CD14-positive monocyte (primary cell): ENCODE measurements at regions not wholly inside any gene's neighbourhood (a gene's known extent, or its start where the extent isn't known, plus 50 kb on each side); places are given as distances from the start of the nearest gene placed in this dataset.

Experiments used
- DNase-seq, 3 donors: peaks; one replicate each; pipeline ENCODE4 v3.0.0-alpha.2; 2011 to 2022
- H2AFZ ChIP-seq: 2 replicates; pipeline ENCODE4 v1.6.0; 2012; ENCODE audit warnings: mild to moderate bottlenecking, low read depth, low read length, inconsistent platforms; ENCODE audit not compliant: insufficient read depth, poor library complexity, severe bottlenecking
- H3K27ac ChIP-seq, 2 donors: 1 replicate in 1 of 2; 2 replicates in 1 of 2; pipeline ENCODE4 v1.5.1; 2012 to 2013; ENCODE audit warnings: low read length in 2 of 2, control low read depth in 1 of 2, inconsistent platforms in 1 of 2, low read depth in 1 of 2, mild to moderate bottlenecking in 1 of 2
- H3K27me3 ChIP-seq, 2 donors: one replicate each; pipeline versions ENCODE4 v1.6.0 to v1.6.1; 2011 to 2013; ENCODE audit warnings: low read length in 2 of 2; ENCODE audit not compliant: control insufficient read depth in 2 of 2, insufficient read depth in 2 of 2
- H3K36me3 ChIP-seq, 2 donors: replicated peaks in 1 of 2; 1 replicate in 1 of 2; 2 replicates in 1 of 2; pipeline versions ENCODE4 v1.5.1 to v1.6.1; 2012 to 2013; ENCODE audit warnings: low read length in 2 of 2, control low read depth in 1 of 2, inconsistent platforms in 1 of 2, mild to moderate bottlenecking in 1 of 2; ENCODE audit not compliant: insufficient read depth in 2 of 2, control insufficient read depth in 1 of 2
- H3K4me1 ChIP-seq, 2 donors: 1 replicate in 1 of 2; 2 replicates in 1 of 2; pipeline versions ENCODE4 v1.5.1 to v1.6.1; 2012 to 2013; ENCODE audit warnings: low read length in 2 of 2, control low read depth in 1 of 2, inconsistent platforms in 1 of 2, mild to moderate bottlenecking in 1 of 2, moderate library complexity in 1 of 2; ENCODE audit not compliant: insufficient read depth in 2 of 2, control insufficient read depth in 1 of 2
- H3K4me2 ChIP-seq: replicated peaks from 2 replicates; pipeline ENCODE3; 2012; ENCODE audit warnings: low read length, moderate library complexity, mild to moderate bottlenecking; ENCODE audit not compliant: poor library complexity, severe bottlenecking; ENCODE audit errors: extremely low read depth
- H3K4me3 ChIP-seq, 3 experiments: fragments of 200-600 bp in 1 of 3; sonication (generic) in 1 of 3; replicated peaks in 1 of 3; 1 replicate in 2 of 3; 2 replicates in 1 of 3; pipeline ENCODE4 v1.5.1; 2011 to 2013; ENCODE audit warnings: low read length in 3 of 3, mild to moderate bottlenecking in 3 of 3, control low read depth in 2 of 3, low read depth in 2 of 3, inconsistent platforms in 1 of 3, moderate library complexity in 1 of 3
- H3K79me2 ChIP-seq: 2 replicates; pipeline ENCODE4 v1.6.0; 2012; ENCODE audit warnings: mild to moderate bottlenecking, control low read depth, inconsistent platforms, low read length, moderate library complexity; ENCODE audit not compliant: insufficient read depth
- H3K9ac ChIP-seq: 2 replicates; pipeline ENCODE4 v1.6.0; 2017; ENCODE audit warnings: low read length, mild to moderate bottlenecking; ENCODE audit not compliant: insufficient read depth, poor library complexity, severe bottlenecking
- H3K9me3 ChIP-seq, 2 donors: replicated peaks in 1 of 2; 1 replicate in 1 of 2; 2 replicates in 1 of 2; pipeline versions ENCODE4 v1.5.1 to v1.6.1; 2012 to 2013; ENCODE audit warnings: low read length in 2 of 2, control low read depth in 1 of 2; ENCODE audit not compliant: control insufficient read depth in 1 of 2, insufficient read depth in 1 of 2
- H4K20me1 ChIP-seq: 2 replicates; pipeline ENCODE4 v1.6.0; 2012; ENCODE audit warnings: mild to moderate bottlenecking, low read length, control low read depth, moderate library complexity; ENCODE audit not compliant: insufficient read depth
- H3K27ac Mint-ChIP-seq, 7 donors: one replicate each; pipeline ENCODE4 v1.8.0; 2020; ENCODE audit warnings: mild to moderate bottlenecking in 7 of 7, mixed read lengths in 7 of 7, moderate library complexity in 6 of 7, inconsistent platforms in 2 of 7
- H3K27me3 Mint-ChIP-seq, 3 donors: one replicate each; pipeline ENCODE4 v1.8.0; 2021 to 2022; ENCODE audit warnings: low read depth in 3 of 3, mild to moderate bottlenecking in 3 of 3, mixed read lengths in 3 of 3, moderate library complexity in 3 of 3, inconsistent platforms in 1 of 3
- H3K36me3 Mint-ChIP-seq, 2 donors: one replicate each; pipeline ENCODE4 v1.8.0; 2020; ENCODE audit warnings: mixed read lengths in 2 of 2, inconsistent platforms in 1 of 2, mild to moderate bottlenecking in 1 of 2
- H3K4me1 Mint-ChIP-seq: one replicate; pipeline ENCODE4 v1.8.0; 2020; ENCODE audit warnings: mild to moderate bottlenecking, mixed read lengths
- H3K4me3 Mint-ChIP-seq, 2 donors: one replicate each; pipeline ENCODE4 v1.8.0; 2020; ENCODE audit warnings: mild to moderate bottlenecking in 2 of 2, mixed read lengths in 2 of 2, moderate library complexity in 1 of 2
- H3K9me3 Mint-ChIP-seq, 7 donors: one replicate each; pipeline ENCODE4 v1.8.0; 2020 to 2022; ENCODE audit warnings: mixed read lengths in 7 of 7, mild to moderate bottlenecking in 6 of 7, moderate library complexity in 6 of 7, inconsistent platforms in 2 of 7
- WGBS: methylation state at CpG from one replicate; pipeline ENCODE4 v1.1.5; 2013; ENCODE audit warnings: missing lambda C conversion rate; ENCODE audit not compliant: insufficient coverage; 5-methylcytosine and 5-hydroxymethylcytosine counted together
- intact Hi-C, 2 donors: fragments of 100-400 bp; cut with micrococcal nuclease; formaldehyde crosslinking; loops; one replicate each; pipeline versions ENCODE4 v1.15.0 to v1.15.1; 2023
- TF ChIP-seq, protein P1 (sequence below): fragments of 200-600 bp; IDR thresholded peaks from one replicate; pipeline ENCODE4 v1.8.0; 2022; ENCODE audit warnings: antibody characterized with exemption, mild to moderate bottlenecking

DNA sequence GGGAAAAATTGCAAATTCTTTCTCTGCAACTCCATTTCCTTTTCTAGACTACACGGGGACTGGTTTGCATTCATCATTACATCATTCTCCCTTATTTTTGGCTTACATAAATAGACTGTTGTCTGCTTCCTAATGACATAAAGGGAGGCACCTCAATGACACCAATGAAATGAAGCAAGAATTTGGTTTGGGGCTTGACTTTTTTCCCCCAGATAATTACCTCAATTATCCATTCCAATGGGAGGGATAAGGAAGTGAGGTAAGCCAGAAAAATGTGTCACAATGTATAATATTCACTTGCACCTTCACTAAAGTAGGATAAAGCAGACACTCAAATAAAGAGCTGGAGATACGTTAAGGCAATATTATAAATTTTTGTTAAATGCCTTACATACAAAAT lies 240.6 kb upstream of the GRIP1 start:
- Histone ChIP-seq H3K36me3 (no peaks in the 10 kb centered on the region), H3K4me1 (no peaks in the 10 kb centered on the region), H3K4me3 (no peak overlapping the region), H3K4me2 (no peak overlapping the region), H2AFZ (no peak overlapping the region), H4K20me1 (no peaks in the 10 kb centered on the region), H3K9me3 (no peaks in the 10 kb centered on the region), H3K9ac (no peak overlapping the region), H3K27ac (no peak overlapping the region), H3K27me3 (no peaks in the 10 kb centered on the region), H3K79me2 (no peaks in the 10 kb centered on the region)
- TF ChIP-seq, protein P1, sequence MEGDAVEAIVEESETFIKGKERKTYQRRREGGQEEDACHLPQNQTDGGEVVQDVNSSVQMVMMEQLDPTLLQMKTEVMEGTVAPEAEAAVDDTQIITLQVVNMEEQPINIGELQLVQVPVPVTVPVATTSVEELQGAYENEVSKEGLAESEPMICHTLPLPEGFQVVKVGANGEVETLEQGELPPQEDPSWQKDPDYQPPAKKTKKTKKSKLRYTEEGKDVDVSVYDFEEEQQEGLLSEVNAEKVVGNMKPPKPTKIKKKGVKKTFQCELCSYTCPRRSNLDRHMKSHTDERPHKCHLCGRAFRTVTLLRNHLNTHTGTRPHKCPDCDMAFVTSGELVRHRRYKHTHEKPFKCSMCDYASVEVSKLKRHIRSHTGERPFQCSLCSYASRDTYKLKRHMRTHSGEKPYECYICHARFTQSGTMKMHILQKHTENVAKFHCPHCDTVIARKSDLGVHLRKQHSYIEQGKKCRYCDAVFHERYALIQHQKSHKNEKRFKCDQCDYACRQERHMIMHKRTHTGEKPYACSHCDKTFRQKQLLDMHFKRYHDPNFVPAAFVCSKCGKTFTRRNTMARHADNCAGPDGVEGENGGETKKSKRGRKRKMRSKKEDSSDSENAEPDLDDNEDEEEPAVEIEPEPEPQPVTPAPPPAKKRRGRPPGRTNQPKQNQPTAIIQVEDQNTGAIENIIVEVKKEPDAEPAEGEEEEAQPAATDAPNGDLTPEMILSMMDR = no peak
- Mint-ChIP-seq H3K9me3 (no peaks in the 10 kb centered on the region), H3K27me3 (peaks cover 0 to under 1% (median 0%) of the 10 kb centered on the region in 3 donors), H3K4me3 (no peak overlapping the region), H3K27ac (no peak overlapping the region), H3K36me3 (no peaks in the 10 kb centered on the region), H3K4me1 (no peaks in the 10 kb centered on the region)
- DNase-seq = no peak
- intact Hi-C loops = no loop called here
- WGBS = no CpG with 5 or more reads among the region's 2 CpGs

DNA sequence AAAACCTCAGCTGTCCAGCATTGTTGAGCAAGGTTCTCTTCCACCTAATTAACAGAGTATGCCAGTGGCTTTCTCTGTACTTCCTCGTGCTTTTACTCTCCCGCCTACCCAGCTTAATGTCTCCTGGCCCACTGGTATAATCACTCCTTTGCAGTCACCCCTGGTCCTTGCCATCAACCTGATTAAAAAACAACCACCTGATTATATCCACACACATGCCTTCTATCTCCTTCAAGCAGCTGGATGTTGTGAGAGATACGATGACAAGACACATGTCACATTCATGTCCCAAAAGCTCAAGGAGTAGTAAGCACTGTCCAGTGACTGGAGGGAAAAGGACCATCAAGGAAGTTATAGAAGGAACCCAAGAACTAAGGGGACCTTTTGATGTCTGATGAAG lies 241.3 kb upstream of the GRIP1 start:
- Histone ChIP-seq H3K79me2 (no peaks in the 10 kb centered on the region), H3K4me3 (no peak overlapping the region), H3K27me3 (no peaks in the 10 kb centered on the region), H2AFZ (no peak overlapping the region), H3K36me3 (no peaks in the 10 kb centered on the region), H4K20me1 (no peaks in the 10 kb centered on the region), H3K4me1 (no peaks in the 10 kb centered on the region), H3K9me3 (no peaks in the 10 kb centered on the region), H3K9ac (no peak overlapping the region), H3K4me2 (no peak overlapping the region), H3K27ac (no peak overlapping the region)
- Mint-ChIP-seq H3K4me1 (peaks cover 3% of the 10 kb centered on the region), H3K4me3 (no peak overlapping the region), H3K9me3 (no peaks in the 10 kb centered on the region), H3K27ac (no peak overlapping the region), H3K36me3 (no peaks in the 10 kb centered on the region), H3K27me3 (peaks cover 0 to 1% (median 0%) of the 10 kb centered on the region in 3 donors)
- 85% methylated on average over 2 of the region's 3 CpGs for WGBS
- no peak for DNase-seq
- intact Hi-C loops = no loop called here
- TF ChIP-seq, protein P1 = no peak
